ENCODE measurements at regions not wholly inside any gene's neighbourhood (a gene's known extent, or its start where the extent isn't known, plus 50 kb on each side); places are given as distances from the start of the nearest gene placed in this dataset.

DNA sequence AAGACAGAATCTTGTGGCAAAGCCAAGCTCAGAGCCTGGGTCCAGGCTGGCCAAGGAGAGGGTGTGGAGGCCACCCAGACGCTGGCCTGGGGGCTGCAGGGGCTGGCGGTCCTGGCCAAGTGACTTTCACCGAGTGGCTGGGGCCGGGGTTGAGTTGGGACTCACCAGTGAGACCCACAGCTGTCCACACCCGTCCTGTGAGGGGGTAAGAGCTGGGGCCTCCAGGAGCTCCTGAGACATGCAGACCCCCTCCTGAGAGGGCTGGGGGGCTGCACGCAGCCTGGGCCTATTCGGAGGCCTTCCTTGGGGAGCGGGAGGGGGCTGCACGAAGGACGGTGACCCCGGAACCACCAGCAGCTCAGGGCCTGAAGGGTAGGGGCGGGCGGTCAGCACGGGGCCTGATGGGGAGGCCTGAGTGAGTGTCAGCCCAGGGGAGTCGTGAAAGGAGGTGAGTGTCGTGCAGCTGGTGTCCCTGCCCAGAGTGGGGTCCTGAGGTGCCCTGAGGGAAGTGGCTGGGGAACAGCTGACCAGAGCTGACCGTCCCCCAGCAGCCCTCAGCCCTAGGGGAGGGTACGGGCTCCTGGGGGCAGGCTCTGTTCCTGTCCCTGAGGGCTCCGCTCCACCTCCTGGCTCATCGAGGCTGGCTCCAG, 100.9 kb downstream of the FOXL3 start:
- no peak overlapping the region for H3K9ac ChIP-seq (ENCODE audit: low read length)
- 0 out of 2 replicates have a peak, but pooled peaks cover 3% of the 10 kb centered on the region for H3K27me3 ChIP-seq (ENCODE audit: low read length)
- no peak for DNase-seq
- H3K4me1 ChIP-seq (ENCODE audit: low read length), result no peaks in the 10 kb centered on the region
- no peak overlapping the region for H3K4me2 ChIP-seq (ENCODE audit: low read depth, low read length, poor library complexity, severe bottlenecking)
- H3K9me2 ChIP-seq (replicated peaks; ENCODE audit: insufficient read depth, low read length), result no peaks in the 10 kb centered on the region
- no peak overlapping the region for H2AFZ ChIP-seq (ENCODE audit: low read length)
- H3K36me3 ChIP-seq (ENCODE audit: insufficient read depth, low read length), result no peaks in the 10 kb centered on the region
- H3K9me3 ChIP-seq (ENCODE audit: low read length), result no peaks in the 10 kb centered on the region; the same call in 1 of the 2 replicates
- H3K4me3 ChIP-seq (ENCODE audit: low read length), result no peak overlapping the region
- no peaks in the 10 kb centered on the region for H4K20me1 ChIP-seq (ENCODE audit: insufficient read depth, low read depth, low read length)
- H3K27ac ChIP-seq (ENCODE audit: low read length), result no peak overlapping the region
- no peaks in the 10 kb centered on the region for H3K79me2 ChIP-seq (ENCODE audit: low read length)

DNA sequence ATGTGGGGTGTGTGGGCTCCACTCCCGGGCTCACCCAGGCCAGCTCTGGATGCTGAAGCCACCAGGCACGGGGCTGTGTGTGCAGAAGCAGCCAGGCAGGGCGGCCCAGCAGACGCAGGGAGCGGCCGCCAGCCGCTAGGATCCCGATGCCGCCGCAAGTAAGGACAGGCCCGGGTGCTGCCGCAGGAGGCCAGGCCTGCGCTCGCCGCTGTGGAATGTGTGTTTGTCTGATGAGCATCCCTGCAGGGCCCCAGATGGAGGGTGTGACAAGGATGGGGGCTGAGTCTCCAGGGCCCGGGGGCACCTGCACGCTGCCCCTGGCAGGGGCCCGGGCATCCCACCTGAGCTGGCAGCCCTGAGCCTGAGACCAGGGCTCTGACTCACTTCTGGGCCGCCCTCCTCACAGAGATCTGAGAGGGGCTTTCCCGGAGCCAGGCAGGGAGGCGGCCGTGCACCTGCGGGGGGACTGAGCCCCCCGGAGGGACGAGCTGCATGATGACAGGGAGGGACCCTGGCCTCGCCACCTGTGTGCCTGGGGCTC, 101.5 kb downstream of the FOXL3 start:
- Histone ChIP-seq H3K9me3 (ENCODE audit: low read length) (no peaks in the 10 kb centered on the region; the same call in 1 of the 2 replicates), H3K4me1 (ENCODE audit: low read length) (no peaks in the 10 kb centered on the region), H3K79me2 (ENCODE audit: low read length) (no peaks in the 10 kb centered on the region), H3K4me3 (ENCODE audit: low read length) (no peak overlapping the region), H3K4me2 (ENCODE audit: low read depth, low read length, poor library complexity, severe bottlenecking) (no peak overlapping the region), H4K20me1 (ENCODE audit: insufficient read depth, low read depth, low read length) (no peaks in the 10 kb centered on the region), H3K27ac (ENCODE audit: low read length) (no peak overlapping the region), H3K9ac (ENCODE audit: low read length) (no peak overlapping the region), H2AFZ (ENCODE audit: low read length) (no peak overlapping the region), H3K36me3 (ENCODE audit: insufficient read depth, low read length) (no peaks in the 10 kb centered on the region), H3K27me3 (ENCODE audit: low read length) (0 out of 2 replicates have a peak, but pooled peaks cover 3% of the 10 kb centered on the region), H3K9me2 (replicated peaks; ENCODE audit: insufficient read depth, low read length) (no peaks in the 10 kb centered on the region)
- no peak for DNase-seq

DNA sequence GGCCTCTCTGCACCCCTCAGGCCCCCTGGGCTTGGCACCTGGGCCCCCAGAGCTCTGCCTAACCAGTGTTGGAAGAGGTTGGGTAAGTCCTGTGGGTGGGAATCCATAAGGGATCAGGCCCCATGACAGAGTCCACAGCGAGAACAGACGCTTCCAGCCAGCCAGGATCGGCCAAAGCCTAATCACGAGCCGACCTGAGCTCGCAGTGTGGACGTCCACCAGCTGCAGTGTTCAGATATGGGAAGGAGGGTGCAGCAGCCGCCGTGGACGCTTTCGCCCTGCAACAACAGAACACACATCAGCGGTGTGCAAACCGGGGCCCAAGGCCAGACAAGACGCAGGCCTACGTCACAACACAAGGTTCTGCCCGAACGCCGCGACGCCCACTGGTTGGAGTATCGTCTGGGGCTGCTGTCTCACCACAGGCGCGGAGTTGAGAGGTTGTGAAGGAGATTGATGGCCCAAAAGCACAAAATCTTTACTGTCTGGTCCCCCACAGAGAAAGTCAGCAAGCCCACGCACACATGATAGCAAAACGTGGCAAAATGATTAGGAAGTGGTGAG, 102.1 kb downstream of the FOXL3 start:
- Histone ChIP-seq H4K20me1 (ENCODE audit: insufficient read depth, low read depth, low read length) (no peaks in the 10 kb centered on the region), H3K4me2 (ENCODE audit: low read depth, low read length, poor library complexity, severe bottlenecking) (no peak overlapping the region), H3K9ac (ENCODE audit: low read length) (no peak overlapping the region), H2AFZ (ENCODE audit: low read length) (no peak overlapping the region), H3K9me2 (replicated peaks; ENCODE audit: insufficient read depth, low read length) (no peaks in the 10 kb centered on the region), H3K27ac (ENCODE audit: low read length) (no peak overlapping the region), H3K27me3 (ENCODE audit: low read length) (0 out of 2 replicates have a peak, but pooled peaks cover 3% of the 10 kb centered on the region), H3K36me3 (ENCODE audit: insufficient read depth, low read length) (no peaks in the 10 kb centered on the region), H3K4me1 (ENCODE audit: low read length) (no peaks in the 10 kb centered on the region), H3K9me3 (ENCODE audit: low read length) (no peaks in the 10 kb centered on the region; the same call in 1 of the 2 replicates), H3K4me3 (ENCODE audit: low read length) (no peak overlapping the region), H3K79me2 (ENCODE audit: low read length) (no peaks in the 10 kb centered on the region)
- no peak for DNase-seq

DNA sequence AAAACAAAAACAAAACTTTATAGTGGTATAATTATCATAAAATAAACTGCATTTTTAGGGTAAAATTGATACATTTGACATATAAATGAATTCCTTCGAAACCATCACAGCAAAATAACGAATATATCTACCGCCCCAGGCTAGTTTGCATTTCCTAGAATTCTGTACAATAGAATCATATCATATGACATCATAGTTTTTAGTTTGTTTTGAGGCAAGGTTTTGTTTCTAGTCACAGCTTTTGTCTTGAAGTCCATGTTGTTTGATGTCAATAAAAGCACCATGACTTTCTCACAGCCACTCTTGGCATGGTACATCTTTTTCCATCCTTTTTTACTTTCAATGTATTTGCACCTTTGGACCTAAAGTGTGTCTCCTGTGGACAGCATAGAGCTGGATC, 102.9 kb downstream of the FOXL3 start:
- H2AFZ ChIP-seq (ENCODE audit: low read length), result no peak overlapping the region
- no peaks in the 10 kb centered on the region; the same call in 1 of the 2 replicates for H3K9me3 ChIP-seq (ENCODE audit: low read length)
- H3K4me3 ChIP-seq (ENCODE audit: low read length), result no peak overlapping the region
- no peak overlapping the region for H3K9ac ChIP-seq (ENCODE audit: low read length)
- H3K79me2 ChIP-seq (ENCODE audit: low read length), result no peaks in the 10 kb centered on the region
- no peaks in the 10 kb centered on the region for H3K4me1 ChIP-seq (ENCODE audit: low read length)
- 0 out of 2 replicates have a peak, but pooled peaks cover 3% of the 10 kb centered on the region for H3K27me3 ChIP-seq (ENCODE audit: low read length)
- H4K20me1 ChIP-seq (ENCODE audit: insufficient read depth, low read depth, low read length), result no peaks in the 10 kb centered on the region
- DNase-seq, result no peak
- H3K4me2 ChIP-seq (ENCODE audit: low read depth, low read length, poor library complexity, severe bottlenecking), result no peak overlapping the region
- H3K9me2 ChIP-seq (replicated peaks; ENCODE audit: insufficient read depth, low read length), result no peaks in the 10 kb centered on the region
- no peak overlapping the region for H3K27ac ChIP-seq (ENCODE audit: low read length)
- H3K36me3 ChIP-seq (ENCODE audit: insufficient read depth, low read length), result no peaks in the 10 kb centered on the region

DNA sequence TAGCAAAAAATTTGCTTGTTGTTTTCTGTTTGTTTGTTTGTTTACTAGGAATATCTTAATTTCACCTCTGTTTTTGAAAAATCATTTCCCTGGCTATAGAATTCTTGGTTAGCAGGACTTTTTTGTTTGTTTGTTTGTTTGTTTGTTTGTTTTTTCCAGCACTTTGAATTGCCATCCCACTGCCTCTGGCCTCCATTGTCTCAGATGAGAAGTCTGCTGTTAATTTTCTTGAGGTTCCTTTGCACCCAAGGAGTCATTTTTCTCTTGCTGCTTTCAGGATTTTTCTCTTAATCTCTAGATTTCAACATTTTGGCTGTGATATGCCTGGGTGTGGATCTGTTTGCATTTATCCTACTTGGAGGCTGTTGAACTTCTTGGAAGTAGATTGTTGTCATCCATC, 105.7 kb downstream of the FOXL3 start:
- Histone ChIP-seq H3K27ac (ENCODE audit: low read length) (no peak overlapping the region), H3K4me3 (ENCODE audit: low read length) (no peak overlapping the region), H3K27me3 (ENCODE audit: low read length) (0 out of 2 replicates have a peak, but pooled peaks cover 3% of the 10 kb centered on the region), H3K9me3 (ENCODE audit: low read length) (no peaks in the 10 kb centered on the region; the same call in 1 of the 2 replicates), H3K36me3 (ENCODE audit: insufficient read depth, low read length) (no peaks in the 10 kb centered on the region), H3K4me2 (ENCODE audit: low read depth, low read length, poor library complexity, severe bottlenecking) (no peak overlapping the region), H2AFZ (ENCODE audit: low read length) (no peak overlapping the region), H3K79me2 (ENCODE audit: low read length) (no peaks in the 10 kb centered on the region), H3K9ac (ENCODE audit: low read length) (no peak overlapping the region), H3K9me2 (replicated peaks; ENCODE audit: insufficient read depth, low read length) (no peaks in the 10 kb centered on the region), H4K20me1 (ENCODE audit: insufficient read depth, low read depth, low read length) (no peaks in the 10 kb centered on the region), H3K4me1 (ENCODE audit: low read length) (no peaks in the 10 kb centered on the region)
- DNase-seq, result no peak

DNA sequence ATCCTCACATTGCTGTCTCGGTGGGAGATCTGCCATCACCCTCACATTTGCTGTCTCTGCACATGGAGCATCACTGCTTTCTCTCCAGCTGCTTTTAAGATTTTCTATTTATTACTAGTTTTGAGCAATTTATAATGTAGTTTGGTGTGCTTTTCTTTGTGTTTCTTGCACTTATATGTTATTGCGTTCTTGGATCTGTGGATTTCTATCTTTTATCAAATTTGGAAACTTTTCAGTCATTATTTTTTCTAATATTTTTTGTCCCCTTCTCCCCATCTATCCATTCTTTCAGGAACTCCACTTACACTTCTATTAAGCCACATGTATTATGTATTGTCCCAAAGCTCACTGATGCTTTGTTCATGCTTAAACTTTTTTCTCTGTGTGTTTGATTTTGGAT, 108.9 kb downstream of the FOXL3 start:
- Histone ChIP-seq H3K4me2 (ENCODE audit: low read depth, low read length, poor library complexity, severe bottlenecking) (no peak overlapping the region), H3K36me3 (ENCODE audit: insufficient read depth, low read length) (no peaks in the 10 kb centered on the region), H3K4me1 (ENCODE audit: low read length) (no peaks in the 10 kb centered on the region), H3K79me2 (ENCODE audit: low read length) (no peaks in the 10 kb centered on the region), H3K9me2 (replicated peaks; ENCODE audit: insufficient read depth, low read length) (no peaks in the 10 kb centered on the region), H4K20me1 (ENCODE audit: insufficient read depth, low read depth, low read length) (no peaks in the 10 kb centered on the region), H3K9ac (ENCODE audit: low read length) (no peak overlapping the region), H2AFZ (ENCODE audit: low read length) (no peak overlapping the region), H3K4me3 (ENCODE audit: low read length) (no peak overlapping the region), H3K9me3 (ENCODE audit: low read length) (no peaks in the 10 kb centered on the region; the same call in 1 of the 2 replicates), H3K27ac (ENCODE audit: low read length) (no peak overlapping the region), H3K27me3 (ENCODE audit: low read length) (0 out of 2 replicates have a peak, but pooled peaks cover 3% of the 10 kb centered on the region)
- DNase-seq, result no peak

DNA sequence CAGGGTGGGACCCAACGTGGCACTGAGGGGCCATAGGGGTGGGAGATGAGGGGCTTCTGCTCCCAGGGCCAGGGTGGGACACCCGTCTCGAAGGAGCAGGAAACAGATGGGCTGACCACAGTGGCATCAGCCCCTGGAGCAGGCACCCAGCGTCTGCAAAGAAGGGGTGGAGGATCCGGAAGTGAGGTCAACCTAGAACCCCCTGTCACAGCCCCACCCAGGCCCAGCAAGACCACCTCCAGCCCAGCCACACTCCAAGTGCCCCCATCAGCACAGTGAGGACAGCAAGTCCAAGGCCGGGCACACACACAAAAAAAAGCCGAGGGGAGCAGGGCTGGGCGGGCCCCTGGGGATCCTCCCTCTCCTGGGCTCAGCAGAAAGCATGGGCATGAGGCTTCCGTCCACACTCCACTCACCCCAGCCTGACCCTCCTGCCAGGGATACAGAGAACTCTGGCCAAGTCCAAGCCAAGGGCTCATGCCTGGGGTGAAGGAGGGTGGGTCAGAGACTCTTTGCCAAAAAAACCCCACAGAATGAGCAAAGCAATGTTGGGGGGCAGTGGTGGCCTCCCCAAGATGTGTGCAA, 111.0 kb downstream of the FOXL3 start:
- Histone ChIP-seq H3K4me1 (ENCODE audit: low read length) (no peaks in the 10 kb centered on the region), H3K79me2 (ENCODE audit: low read length) (no peaks in the 10 kb centered on the region), H3K4me2 (ENCODE audit: low read depth, low read length, poor library complexity, severe bottlenecking) (no peak overlapping the region), H3K9me2 (replicated peaks; ENCODE audit: insufficient read depth, low read length) (no peaks in the 10 kb centered on the region), H3K36me3 (ENCODE audit: insufficient read depth, low read length) (no peaks in the 10 kb centered on the region), H3K27me3 (ENCODE audit: low read length) (no peaks in the 10 kb centered on the region), H2AFZ (ENCODE audit: low read length) (no peak overlapping the region), H4K20me1 (ENCODE audit: insufficient read depth, low read depth, low read length) (no peaks in the 10 kb centered on the region), H3K4me3 (ENCODE audit: low read length) (no peak overlapping the region), H3K9me3 (ENCODE audit: low read length) (no peaks in the 10 kb centered on the region), H3K27ac (ENCODE audit: low read length) (no peak overlapping the region), H3K9ac (ENCODE audit: low read length) (no peak overlapping the region)
- no peak for DNase-seq

DNA sequence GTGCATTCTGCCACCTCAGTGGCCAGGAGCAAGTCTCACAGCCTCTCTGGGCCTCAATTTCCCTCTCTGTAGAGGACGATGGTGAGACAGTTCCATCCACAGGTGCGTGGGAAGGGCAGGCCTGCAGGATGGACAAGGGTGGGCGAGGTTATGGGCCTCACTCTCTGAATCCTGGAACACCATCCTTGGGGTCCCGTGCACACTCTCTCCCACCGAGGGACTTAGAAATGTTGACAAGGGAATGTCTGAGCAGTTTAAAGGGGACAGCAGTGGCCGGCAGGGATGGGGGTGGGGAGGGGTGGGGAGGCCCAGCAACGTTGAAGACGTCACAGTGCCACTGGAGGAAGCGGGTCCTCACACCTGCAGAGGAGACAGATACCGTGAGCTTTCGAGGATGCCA, 111.5 kb downstream of the FOXL3 start:
- no peaks in the 10 kb centered on the region for H3K36me3 ChIP-seq (ENCODE audit: insufficient read depth, low read length)
- no peaks in the 10 kb centered on the region for H3K79me2 ChIP-seq (ENCODE audit: low read length)
- H3K27me3 ChIP-seq (ENCODE audit: low read length), result no peaks in the 10 kb centered on the region
- H3K9ac ChIP-seq (ENCODE audit: low read length), result no peak overlapping the region
- H3K9me3 ChIP-seq (ENCODE audit: low read length), result no peaks in the 10 kb centered on the region
- no peaks in the 10 kb centered on the region for H4K20me1 ChIP-seq (ENCODE audit: insufficient read depth, low read depth, low read length)
- H3K4me1 ChIP-seq (ENCODE audit: low read length), result no peaks in the 10 kb centered on the region
- no peak overlapping the region for H3K4me3 ChIP-seq (ENCODE audit: low read length)
- H3K4me2 ChIP-seq (ENCODE audit: low read depth, low read length, poor library complexity, severe bottlenecking), result no peak overlapping the region
- no peak overlapping the region for H3K27ac ChIP-seq (ENCODE audit: low read length)
- DNase-seq, result no peak
- no peaks in the 10 kb centered on the region for H3K9me2 ChIP-seq (replicated peaks; ENCODE audit: insufficient read depth, low read length)
- no peak overlapping the region for H2AFZ ChIP-seq (ENCODE audit: low read length)
